ENCODE measurements at regions not wholly inside any gene's neighbourhood (a gene's known extent, or its start where the extent isn't known, plus 50 kb on each side); places are given as distances from the start of the nearest gene placed in this dataset.

GRCh38 chr16:6910301-6910700 is 422.3 kb upstream of the RBFOX1 start:
- TF ChIP-seq, protein P1, sequence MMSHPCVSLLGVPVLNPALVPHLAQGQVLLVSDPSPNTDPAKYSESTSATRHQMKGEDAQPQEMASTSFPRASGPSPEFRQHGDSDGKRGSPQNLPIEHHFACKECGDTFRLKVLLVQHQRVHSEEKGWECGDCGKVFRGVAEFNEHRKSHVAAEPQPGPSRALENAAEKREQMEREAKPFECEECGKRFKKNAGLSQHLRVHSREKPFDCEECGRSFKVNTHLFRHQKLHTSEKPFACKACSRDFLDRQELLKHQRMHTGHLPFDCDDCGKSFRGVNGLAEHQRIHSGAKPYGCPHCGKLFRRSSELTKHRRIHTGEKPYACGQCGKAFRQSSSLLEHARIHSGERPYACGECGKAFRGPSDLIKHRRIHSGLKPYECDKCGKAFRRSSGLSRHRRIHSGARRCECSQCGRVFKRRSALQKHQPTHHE (CRISPR knock-in tag; IDR thresholded peaks at IDR 0.05; ENCODE audit: borderline replicate concordance) = no peak
- no peak for TF ChIP-seq DR1 (CRISPR knock-in tag; IDR thresholded peaks at IDR 0.05)
- TF ChIP-seq ZNF737 (CRISPR knock-in tag; IDR thresholded peaks at IDR 0.05; ENCODE audit: borderline replicate concordance) = no peak
- no peak for TF ChIP-seq MIXL1 (CRISPR knock-in tag; IDR thresholded peaks at IDR 0.05)
- TF ChIP-seq PRDM10 (CRISPR knock-in tag; IDR thresholded peaks at IDR 0.05; ENCODE audit: low read depth) = no peak
- TF ChIP-seq KAT7 (CRISPR knock-in tag; IDR thresholded peaks at IDR 0.05; ENCODE audit: borderline replicate concordance) = no peak
- no peak for TF ChIP-seq IKZF4 (CRISPR knock-in tag; IDR thresholded peaks at IDR 0.05; ENCODE audit: borderline replicate concordance, low read depth, not compliant biosample characterization)
- TF ChIP-seq SRY (CRISPR knock-in tag; IDR thresholded peaks at IDR 0.05) = no peak
- no peak for TF ChIP-seq KDM4B (CRISPR knock-in tag; IDR thresholded peaks at IDR 0.05)
- TF ChIP-seq ASH2L (IDR thresholded peaks at IDR 0.05; ENCODE audit: insufficient read length, low read depth, low read length) = no peak
- no peak for TF ChIP-seq ZFP1 (CRISPR knock-in tag; IDR thresholded peaks at IDR 0.05)
- TF ChIP-seq KDM5A (IDR thresholded peaks at IDR 0.05; ENCODE audit: borderline replicate concordance, low read length) = no peak
- no peak for TF ChIP-seq ZNF652 (CRISPR knock-in tag; IDR thresholded peaks at IDR 0.05; ENCODE audit: borderline replicate concordance, low read depth)
- TF ChIP-seq MYNN (CRISPR knock-in tag; IDR thresholded peaks at IDR 0.05; ENCODE audit: low read depth) = no peak
- no peak for TF ChIP-seq ZNF558 (CRISPR knock-in tag; IDR thresholded peaks at IDR 0.05; ENCODE audit: borderline replicate concordance)
- TF ChIP-seq HMGA1 (CRISPR knock-in tag; conservative IDR thresholded peaks at IDR 0.05) = no peak
- no peak for TF ChIP-seq PREB (CRISPR knock-in tag; IDR thresholded peaks at IDR 0.05)
- no peak for TF ChIP-seq MTF1 (CRISPR knock-in tag; IDR thresholded peaks at IDR 0.05)
- intact Hi-C loops (cut with micrococcal nuclease; ENCODE audit: unreplicated experiment) (no loop called here), in situ Hi-C loops (cut with HindIII; ENCODE audit: extremely low pct_ligation_motif_present, low pct_unique_long_range_greater_than_20kb) (no loop called here)
- CTCF ChIA-PET (ENCODE audit: low intra/inter-chr PET ratio, low total read pairs) = no interaction called here
- no peaks in the 10 kb centered on the region for H3K36me3 ChIP-seq (replicated peaks in 1 of 2; ENCODE audit: control insufficient read depth in 1 of 2, insufficient read depth in 2 of 2, low read length in 2 of 2)
- ATAC-seq = no peak
- H3K9ac ChIP-seq (ENCODE audit: insufficient read depth, low read depth, low read length) = no peak overlapping the region
- no peaks in the 10 kb centered on the region for H3K4me1 ChIP-seq (ENCODE audit: insufficient read depth, low read length)
- H3K4me3 ChIP-seq (replicated peaks in 1 of 3; ENCODE audit: insufficient read depth in 1 of 3, low read depth in 2 of 3, low read length in 3 of 3) = no peak overlapping the region
- no peak for FAIRE-seq
- POLR2A ChIA-PET = no interaction called here
- 10% methylated on average over 3 of the region's 5 CpGs for WGBS (ENCODE audit: low lambda C conversion rate)
- H3K79me2 ChIP-seq (ENCODE audit: insufficient read depth, low read length) = no peaks in the 10 kb centered on the region
- H2AFZ ChIP-seq (ENCODE audit: low read length) = no peak overlapping the region
- H3K27me3 ChIP-seq (ENCODE audit: control insufficient read depth in 1 of 2, insufficient read depth in 2 of 2, low read length in 2 of 2) = 0 out of 5 replicates have a peak, but pooled peaks cover 0 to 2% of the 10 kb centered on the region in 2 experiments
- no TSS peak for BruUV-seq (replicated peaks)
- H4K20me1 ChIP-seq (ENCODE audit: insufficient read depth, low read length) = no peaks in the 10 kb centered on the region
- DNase-seq (ENCODE audit: low spot score) = no peak
- H3K4me2 ChIP-seq (ENCODE audit: low read depth, low read length) = no peak overlapping the region
- no peak overlapping the region for H3K27ac ChIP-seq (ENCODE audit: extremely low read length, insufficient read depth, low read length)
- no peaks in the 10 kb centered on the region for H3K9me3 ChIP-seq (ENCODE audit: low read length)

Measured in HepG2 (cell line).